Heart right ventricle (tissue), 16 donors: ENCODE measurements at regions not wholly inside any gene's neighbourhood (a gene's known extent, or its start where the extent isn't known, plus 50 kb on each side); places are given as distances from the start of the nearest gene placed in this dataset.

ENCODE experiments used
- ATAC-seq, 8 donors: fragments of 200-7000 bp; cut with Tn5 transposase; one replicate each; pipeline ENCODE4 v1.9.1; 2020; ENCODE audit warnings: mild to moderate bottlenecking in 8 of 8, moderate library complexity in 8 of 8, moderate number of reproducible peaks in 1 of 8
- DNase-seq, 2 donors: peaks; one replicate each; pipeline ENCODE4 v3.0.0-alpha.2; 2020
- H3K27ac ChIP-seq, 10 donors: fragments of 200-600 bp; sonication (generic) in 2 of 10; one replicate each; pipeline versions ENCODE4 v1.5.0 to v1.8.0; 2020 to 2022; ENCODE audit warnings: mild to moderate bottlenecking in 3 of 10
- H3K27me3 ChIP-seq, 7 donors: fragments of 200-600 bp; one replicate each; pipeline ENCODE4 v1.8.0; 2021 to 2022; ENCODE audit warnings: mild to moderate bottlenecking in 2 of 7
- H3K36me3 ChIP-seq, 9 donors: fragments of 200-600 bp; sonication (generic) in 1 of 9; one replicate each; pipeline versions ENCODE4 v1.5.0 to v1.8.0; 2020 to 2022; ENCODE audit warnings: mild to moderate bottlenecking in 2 of 9
- H3K4me1 ChIP-seq, 9 donors: fragments of 200-600 bp; sonication (generic) in 1 of 9; one replicate each; pipeline versions ENCODE4 v1.5.0 to v1.8.0; 2020 to 2022; ENCODE audit warnings: mild to moderate bottlenecking in 4 of 9
- H3K4me3 ChIP-seq, 10 donors: fragments of 200-600 bp; sonication (generic) in 2 of 10; one replicate each; pipeline versions ENCODE4 v1.5.0 to v1.8.0; 2020 to 2022; ENCODE audit warnings: mild to moderate bottlenecking in 7 of 10, moderate library complexity in 2 of 10
- H3K9me3 ChIP-seq, 11 donors: fragments of 200-600 bp in 10 of 11; sonication (generic) in 2 of 11; one replicate each; pipeline versions ENCODE4 v1.5.0 to v1.8.0; 2013 to 2022; ENCODE audit warnings: mild to moderate bottlenecking in 2 of 11, control low read depth in 1 of 11, moderate library complexity in 1 of 11
- CTCF ChIP-seq, 9 donors: fragments of 200-600 bp; sonication (generic) in 2 of 9; IDR thresholded peaks; one replicate each; pipeline versions ENCODE4 v1.5.0 to v1.8.0; 2021 to 2022; ENCODE audit warnings: antibody characterized with exemption in 9 of 9, mild to moderate bottlenecking in 5 of 9, moderate library complexity in 1 of 9
- WGBS, 2 donors: extraction: QIAGEN DNeasy Blood & Tissue Kit; methylation state at CpG; one replicate each; pipeline ENCODE4 v1.1.7; 2013; ENCODE audit warnings: inconsistent platforms in 1 of 2; 5-methylcytosine and 5-hydroxymethylcytosine counted together
- intact Hi-C, 10 donors: fragments of 100-400 bp; cut with DNase I; formaldehyde crosslinking; loops; one replicate each; pipeline versions ENCODE4 v1.11.1 to v1.14.2; 2022
- donor health status: Arrhythmogenic right ventricular cardiomyopathy.
- donor health status: ischemic (EF 13 %, LVEDD 7.1; RV severe dilation, severe dysfunction).
- donor health status: healthy with polysubstance abuse.
- donor health status: DM: no; HTN: yes; CAD: no.
- donor health status: DM: no; HTN: no; CAD: no.
- donor health status: ischemic (EF 25% LVEDD 6.9; RV normal size, moderate dysfunction).
- donor health status: ischemic (EF 25% LVEDD 5.7; RV mildly dilated, moderate dysfunction).
- donor health status: healthy.
- donor health status: DM: yes; HTN: yes; CAD: no.
- donor health status: Ischemic cardiomyopathy.
- donor health status: ischemic (EF 35%, LVEDD 5.7; RV mildly dilated, moderate dysfunction).
- donor health status: nonischemic (EF 11% LVEDD 7.7; RV severe dilation, severe dysfunction).
- donor health status: DM: yes; HTN: yes; CAD: no.
- donor health status: PGD.
- donor health status: ischemic (EF 29% LVEDD 5.4; RV normal size, mild dysfunction).
- donor health status: nonischemic (EF 23%, LVEDD 6.1; RV moderate dilation, normal function).

GRCh38 chr20:40865095-40865494, 163.5 kb upstream of the TOP1 start:
- intact Hi-C loops: no loop called here
- H3K27me3 ChIP-seq: peaks cover 0 to 9% (median 0%) of the 10 kb centered on the region in 7 donors
- no peak for TF ChIP-seq CTCF (IDR thresholded peaks at IDR 0.05)
- H3K36me3 ChIP-seq: no peaks in the 10 kb centered on the region
- peaks cover 0 to 41% (median 16%) of the 10 kb centered on the region in 9 donors for H3K4me1 ChIP-seq
- DNase-seq (peak; percentile 13 to 35), ATAC-seq (peak; percentile 27 to 77 (median 61))
- 47 to 48% methylated on average over 3 of the region's 3 CpGs for WGBS, 2 donors
- H3K27ac ChIP-seq: peak overlapping the region in 3 of 10 donors; percentile 24 to 28 (median 24)
- H3K9me3 ChIP-seq: no peaks in the 10 kb centered on the region
- no peak overlapping the region for H3K4me3 ChIP-seq

- no peak overlapping the region for H3K4me3 ChIP-seq
- H3K27me3 ChIP-seq: peaks cover 0 to 6% (median 0%) of the 10 kb centered on the region in 7 donors
- peak in 1 of 2 donors; percentile 17 for DNase-seq
- peak in 5 of 8 donors; percentile 18 to 54 (median 29) for ATAC-seq
- TF ChIP-seq CTCF (IDR thresholded peaks at IDR 0.05): no peak
- no peaks in the 10 kb centered on the region for H3K9me3 ChIP-seq
- H3K36me3 ChIP-seq: no peaks in the 10 kb centered on the region
- peaks cover 0 to 41% (median 16%) of the 10 kb centered on the region in 9 donors for H3K4me1 ChIP-seq
- WGBS, 2 donors: 34 to 36% methylated on average over 1 of the region's 1 CpG
- H3K27ac ChIP-seq: peak overlapping the region in 1 of 10 donors; percentile 24
- intact Hi-C loops: no loop called here
Observed at GRCh38 chr20:40866056-40866455, 162.6 kb upstream of the TOP1 start.

GRCh38 chr20:40868551-40869217, 159.9 kb upstream of the TOP1 start:
- Histone ChIP-seq H3K4me1 (peaks cover 0 to 41% (median 16%) of the 10 kb centered on the region in 9 donors), H3K36me3 (no peaks in the 10 kb centered on the region), H3K4me3 (no peak overlapping the region), H3K27ac (peak overlapping the region in 4 of 10 donors; percentile 2 to 34 (median 22)), H3K9me3 (no peaks in the 10 kb centered on the region), H3K27me3 (no peaks in the 10 kb centered on the region)
- no peak for TF ChIP-seq CTCF (IDR thresholded peaks at IDR 0.05)
- intact Hi-C loops: no loop called here
- 41 to 45% methylated on average over 6 of the region's 6 CpGs for WGBS, 2 donors
- peak in 1 of 2 donors; percentile 39 for DNase-seq
- ATAC-seq: peak; percentile 66 to 79 (median 72)

- TF ChIP-seq CTCF (IDR thresholded peaks at IDR 0.05): no peak
- Histone ChIP-seq H3K36me3 (no peaks in the 10 kb centered on the region), H3K9me3 (no peaks in the 10 kb centered on the region), H3K27ac (peak overlapping the region in 3 of 10 donors; percentile 22 to 34 (median 32)), H3K4me1 (peaks cover 0 to 41% (median 16%) of the 10 kb centered on the region in 9 donors), H3K27me3 (no peaks in the 10 kb centered on the region), H3K4me3 (no peak overlapping the region)
- 74 to 78% methylated on average over 12 of the region's 12 CpGs for WGBS, 2 donors
- intact Hi-C loops: no loop called here
- DNase-seq (no peak), ATAC-seq (peak in 3 of 8 donors; percentile 7 to 34 (median 9))
Observed at GRCh38 chr20:40869218-40870147, 159.1 kb upstream of the TOP1 start.
